K562 (cell line): ENCODE measurements at regions not wholly inside any gene's neighbourhood (a gene's known extent, or its start where the extent isn't known, plus 50 kb on each side); places are given as distances from the start of the nearest gene placed in this dataset.

Source experiments
- ATAC-seq: fragments of 200-7000 bp; cut with Tn5 transposase; 3 replicates; pipeline ENCODE4 v1.9.1; 2020; ENCODE audit warnings: moderate library complexity
- BruUV-seq: library from RNA; stranded (reverse); fragments of 400-500 nt; replicated peaks from 2 replicates; lab custom pipeline; 2021; lab: Mats Ljungman, UMichigan
- CTCF ChIA-PET: fragments of 300-600 bp; formaldehyde crosslinking; extraction: SDS; loops from one replicate; lab custom pipeline; 2021; ENCODE audit warnings: low intra/inter-chr PET ratio; lab: Yijun Ruan, JAX
- POLR2A ChIA-PET: fragments of 300-600, 350-650 bp; sonication (Branson Sonifier 250); formaldehyde crosslinking; extraction: SDS; loops from one replicate; lab custom pipeline; 2021; ENCODE audit warnings: antibody characterized with exemption, inconsistent platforms; lab: Yijun Ruan, JAX
- DNase-seq, 4 experiments: peaks; one replicate each; pipeline versions ENCODE4 v3.0.0 to v3.0.0-alpha.2; 2011 to 2018; ENCODE audit warnings: low spot score in 3 of 4, mixed read lengths in 3 of 4; ENCODE audit errors: extremely low read depth in 1 of 4
- FAIRE-seq: peaks from 2 replicates; lab custom pipeline; 2011; peaks lifted over from hg19 to GRCh38; lab: Jason Lieb, UNC
- H2AFZ ChIP-seq: 2 replicates; pipeline ENCODE4 v1.6.0; 2011; ENCODE audit warnings: low read depth, low read length, control low read depth, inconsistent platforms
- H3K27ac ChIP-seq: fragments of 200-600 bp; 3 replicates; pipeline ENCODE4 v1.8.0; 2011; ENCODE audit warnings: low read depth, mild to moderate bottlenecking, control low read depth, inconsistent platforms, low read length, moderate library complexity, mixed read lengths; ENCODE audit errors: extremely low read depth
- H3K27me3 ChIP-seq, 2 experiments: fragments of 300-600 bp in 1 of 2; 2 replicates in 1 of 2; 3 replicates in 1 of 2; pipeline versions ENCODE4 v1.6.0 to v1.8.0; 2011; ENCODE audit warnings: inconsistent platforms in 2 of 2, low read length in 2 of 2, mild to moderate bottlenecking in 1 of 2, mixed read lengths in 1 of 2, moderate library complexity in 1 of 2; ENCODE audit not compliant: control insufficient read depth in 2 of 2, insufficient read depth in 2 of 2
- H3K36me3 ChIP-seq: fragments of 300-600 bp; 3 replicates; pipeline ENCODE4 v1.8.0; 2011; ENCODE audit warnings: mild to moderate bottlenecking, low read length, inconsistent platforms; ENCODE audit not compliant: control insufficient read depth, insufficient read depth
- H3K4me1 ChIP-seq, 2 experiments: fragments of 200-600 bp in 1 of 2; replicated peaks in 1 of 2; 2 replicates in 1 of 2; 3 replicates in 1 of 2; pipeline versions ENCODE4 v1.5.1 to v1.8.0; 2011; ENCODE audit warnings: inconsistent platforms in 2 of 2, low read length in 2 of 2, mild to moderate bottlenecking in 1 of 2, mixed read lengths in 1 of 2, moderate library complexity in 1 of 2; ENCODE audit not compliant: control insufficient read depth in 2 of 2, insufficient read depth in 2 of 2
- H3K4me2 ChIP-seq: 2 replicates; pipeline ENCODE4 v1.6.1; 2011; ENCODE audit warnings: low read length, control low read depth, inconsistent platforms, mixed read lengths; ENCODE audit not compliant: insufficient read depth
- H3K4me3 ChIP-seq: fragments of 200-600 bp; sonication (generic), shearing (Covaris generic); 2 replicates; pipeline ENCODE4 v1.5.1; 2016; ENCODE audit warnings: control low read depth, inconsistent platforms
- H3K79me2 ChIP-seq: fragments of 200-600 bp; 3 replicates; pipeline ENCODE4 v1.8.0; 2011; ENCODE audit warnings: low read length, inconsistent platforms; ENCODE audit not compliant: control insufficient read depth, insufficient read depth
- H3K9ac ChIP-seq, 2 experiments: 2 replicates each; pipeline versions ENCODE4 v1.6.0 to v1.6.1; 2011; ENCODE audit warnings: low read depth in 2 of 2, low read length in 2 of 2, control low read depth in 1 of 2, inconsistent platforms in 1 of 2, mild to moderate bottlenecking in 1 of 2, mixed read lengths in 1 of 2; ENCODE audit not compliant: insufficient read depth in 1 of 2
- H3K9me1 ChIP-seq: one replicate; pipeline ENCODE4 v1.6.0; 2011; ENCODE audit warnings: inconsistent platforms, mild to moderate bottlenecking, low read length, moderate library complexity; ENCODE audit not compliant: control insufficient read depth, insufficient read depth
- H3K9me3 ChIP-seq: replicated peaks from 2 replicates; pipeline ENCODE4 v1.5.1; 2011; ENCODE audit warnings: low read depth, low read length, inconsistent platforms; ENCODE audit not compliant: control insufficient read depth, insufficient read depth
- H4K20me1 ChIP-seq: replicated peaks from 2 replicates; pipeline ENCODE4 v1.6.1; 2011; ENCODE audit warnings: low read length, inconsistent platforms, mixed read lengths; ENCODE audit not compliant: control insufficient read depth, insufficient read depth
- CTBP1 ChIP-seq: fragments of 450-650 bp; IDR thresholded peaks from 2 replicates; pipeline ENCODE4 v1.6.1; 2016; ENCODE audit warnings: borderline replicate concordance
- DIDO1 ChIP-seq: fragments of 450-650 bp; IDR thresholded peaks from 2 replicates; pipeline ENCODE4 v1.6.1; 2016; ENCODE audit warnings: low read depth, missing biosample characterization, missing genetic modification characterization
- GABPA ChIP-seq: fragments of 200-800 bp; sonication (Bioruptor generic); conservative IDR thresholded peaks from 2 replicates; pipeline ENCODE4 v1.6.1; 2016; ENCODE audit warnings: low read depth, missing genetic modification characterization, missing compliant biosample characterization
- GABPB2 ChIP-seq: fragments of 250-450 bp; sonication (Bioruptor Pico); conservative IDR thresholded peaks from 2 replicates; pipeline ENCODE4 v1.5.1; 2021; ENCODE audit warnings: mild to moderate bottlenecking
- IFI16 ChIP-seq: fragments of 250-450 bp; sonication (Bioruptor Pico); IDR thresholded peaks from 2 replicates; pipeline ENCODE4 v2.1.2; 2022; ENCODE audit warnings: mild to moderate bottlenecking, inconsistent platforms
- NR3C1 ChIP-seq: sonication (generic); formaldehyde crosslinking; IDR thresholded peaks from 2 replicates; pipeline ENCODE4 v1.8.1; 2022; ENCODE audit warnings: missing genetic modification reagents
- NRF1 ChIP-seq, 2 experiments: fragments of 450-650 bp; IDR thresholded peaks in 1 of 2; conservative IDR thresholded peaks in 1 of 2; 2 replicates each; pipeline ENCODE4 v1.6.1; 2014; ENCODE audit warnings: mild to moderate bottlenecking in 2 of 2
- POLR2AphosphoS5 ChIP-seq: IDR thresholded peaks from 2 replicates; pipeline ENCODE4 v1.6.1; 2011; ENCODE audit warnings: mild to moderate bottlenecking, low read depth, low read length, moderate library complexity; ENCODE audit not compliant: control insufficient read depth, insufficient read depth
- SAFB ChIP-seq: fragments of 200-400 bp; formaldehyde crosslinking; IDR thresholded peaks from 2 replicates; pipeline ENCODE4 v1.6.1; 2017; ENCODE audit warnings: low read depth, low read length, borderline replicate concordance
- SOX6 ChIP-seq: fragments of 450-650 bp; IDR thresholded peaks from 2 replicates; pipeline ENCODE4 v1.6.1; 2014; ENCODE audit warnings: mild to moderate bottlenecking
- TAF1 ChIP-seq: IDR thresholded peaks from 2 replicates; pipeline ENCODE4 v1.6.1; 2011; ENCODE audit warnings: mild to moderate bottlenecking, low read length, moderate library complexity; ENCODE audit not compliant: insufficient read depth, control insufficient read depth, severe bottlenecking; ENCODE audit errors: extremely low read depth
- WHSC1 ChIP-seq: IDR thresholded peaks from one replicate; pipeline ENCODE4 v1.6.1; 2012; ENCODE audit warnings: low read length, control low read depth, inconsistent platforms
- WGBS: fragments of 100-300 bp; shearing (Covaris generic); methylation state at CpG from one replicate; pipeline ENCODE4 v1.1.6; 2016; ENCODE audit warnings: low coverage, mixed read lengths; ENCODE audit not compliant: insufficient coverage; ENCODE audit errors: missing lambda C conversion rate; 5-methylcytosine and 5-hydroxymethylcytosine counted together
- in situ Hi-C: fragments of 300-500 bp; cut with MboI; formaldehyde crosslinking; loops from 4 replicates; pipeline ENCODE4 v1.15.0; 2018; ENCODE audit warnings: inconsistent platforms, mixed read lengths
- intact Hi-C: fragments of 100-400 bp; cut with micrococcal nuclease; formaldehyde crosslinking; loops from 2 replicates; pipeline ENCODE4 v1.14.2; 2022
- TF ChIP-seq, protein P1 (sequence below): sonication (generic); formaldehyde crosslinking; IDR thresholded peaks from 2 replicates; pipeline ENCODE4 v1.8.0; 2022; ENCODE audit warnings: mild to moderate bottlenecking, missing genetic modification reagents
- TF ChIP-seq, protein P2 (sequence below): sonication (generic); formaldehyde crosslinking; IDR thresholded peaks from 2 replicates; pipeline ENCODE4 v1.8.1; 2023; ENCODE audit warnings: mild to moderate bottlenecking, missing genetic modification reagents

DNA sequence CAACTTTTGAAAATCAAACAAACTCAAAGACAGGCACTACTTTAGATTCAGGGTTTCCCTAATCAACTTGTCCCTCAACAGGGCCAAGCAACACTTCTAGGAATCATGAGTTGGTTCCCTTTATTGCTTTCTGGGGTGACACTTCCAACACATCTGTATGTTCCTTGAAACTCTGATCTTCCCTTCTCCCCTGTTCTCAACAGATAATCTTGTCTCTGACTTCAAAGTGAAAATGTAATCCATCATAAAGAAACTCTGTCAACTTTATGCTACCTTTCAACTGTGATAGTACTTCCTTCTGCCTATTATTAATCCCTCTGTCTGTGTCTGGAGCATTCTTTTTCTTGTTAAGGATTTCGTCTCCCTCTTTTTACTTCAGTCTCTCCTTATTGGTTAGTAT lies 250.1 kb upstream of the MEF2C start (continued):
- TF ChIP-seq CTBP1 (peak; percentile 38; the same call in 1 of the 2 replicates), SOX6 (peak; percentile 82), POLR2AphosphoS5 (0 out of 2 replicates have a peak, but pooled peaks have one; percentile 34), DIDO1 (tag) (no peak)

DNA sequence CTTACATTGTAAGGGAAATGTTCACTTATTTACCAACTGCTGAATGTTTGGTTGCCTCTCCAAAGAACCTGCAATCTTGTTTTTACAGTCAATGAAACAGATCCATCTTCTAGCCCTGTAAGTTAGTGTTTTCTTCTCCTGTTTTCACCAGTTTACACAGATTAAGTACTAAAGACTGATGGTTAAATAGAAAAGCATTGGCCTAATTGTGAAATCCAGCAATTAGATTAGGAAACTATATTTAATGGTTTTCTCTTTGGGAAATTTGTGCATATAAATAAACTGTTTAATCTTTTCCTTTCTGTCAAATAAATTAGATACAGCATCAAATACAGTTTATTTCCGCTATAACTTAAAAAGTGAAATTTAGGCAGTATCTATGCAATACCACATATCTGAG lies 247.9 kb upstream of the MEF2C start:
- no peak for ATAC-seq
- Histone ChIP-seq H3K36me3 (no peaks in the 10 kb centered on the region), H3K79me2 (no peaks in the 10 kb centered on the region), H3K27ac (no peak overlapping the region), H3K9me3 (no peaks in the 10 kb centered on the region), H4K20me1 (no peaks in the 10 kb centered on the region), H3K4me3 (no peak overlapping the region), H3K4me1 (peaks cover 4 to 56% of the 10 kb centered on the region in 2 experiments; a peak in 4 of 5 replicates), H3K9ac (no peak overlapping the region), H3K9me1 (no peaks in the 10 kb centered on the region), H3K27me3 (no peaks in the 10 kb centered on the region), H2AFZ (peak overlapping the region; percentile 61), H3K4me2 (no peak overlapping the region; the same call in 1 of the 2 replicates)
- WGBS = 50% methylated on average over 1 of the region's 1 CpG
- POLR2A ChIA-PET = no interaction called here
- DNase-seq = no peak
- in situ Hi-C loops (no loop called here), intact Hi-C loops (no loop called here)
- no TSS peak for BruUV-seq
- CTCF ChIA-PET = no interaction called here
- FAIRE-seq = no peak
- TF ChIP-seq WHSC1 (no peak), GABPA (tag) (no peak), GABPB2 (CRISPR knock-in tag) (no peak), NRF1 (conservative IDR thresholded peaks at IDR 0.05 in 1 of 2, IDR thresholded peaks at IDR 0.05 in 1 of 2) (no peak), IFI16 (CRISPR knock-in tag) (no peak), TAF1 (no peak), SAFB (no peak), NR3C1 (CRISPR knock-in tag) (no peak), DIDO1 (tag) (no peak)
- TF ChIP-seq, protein P1, sequence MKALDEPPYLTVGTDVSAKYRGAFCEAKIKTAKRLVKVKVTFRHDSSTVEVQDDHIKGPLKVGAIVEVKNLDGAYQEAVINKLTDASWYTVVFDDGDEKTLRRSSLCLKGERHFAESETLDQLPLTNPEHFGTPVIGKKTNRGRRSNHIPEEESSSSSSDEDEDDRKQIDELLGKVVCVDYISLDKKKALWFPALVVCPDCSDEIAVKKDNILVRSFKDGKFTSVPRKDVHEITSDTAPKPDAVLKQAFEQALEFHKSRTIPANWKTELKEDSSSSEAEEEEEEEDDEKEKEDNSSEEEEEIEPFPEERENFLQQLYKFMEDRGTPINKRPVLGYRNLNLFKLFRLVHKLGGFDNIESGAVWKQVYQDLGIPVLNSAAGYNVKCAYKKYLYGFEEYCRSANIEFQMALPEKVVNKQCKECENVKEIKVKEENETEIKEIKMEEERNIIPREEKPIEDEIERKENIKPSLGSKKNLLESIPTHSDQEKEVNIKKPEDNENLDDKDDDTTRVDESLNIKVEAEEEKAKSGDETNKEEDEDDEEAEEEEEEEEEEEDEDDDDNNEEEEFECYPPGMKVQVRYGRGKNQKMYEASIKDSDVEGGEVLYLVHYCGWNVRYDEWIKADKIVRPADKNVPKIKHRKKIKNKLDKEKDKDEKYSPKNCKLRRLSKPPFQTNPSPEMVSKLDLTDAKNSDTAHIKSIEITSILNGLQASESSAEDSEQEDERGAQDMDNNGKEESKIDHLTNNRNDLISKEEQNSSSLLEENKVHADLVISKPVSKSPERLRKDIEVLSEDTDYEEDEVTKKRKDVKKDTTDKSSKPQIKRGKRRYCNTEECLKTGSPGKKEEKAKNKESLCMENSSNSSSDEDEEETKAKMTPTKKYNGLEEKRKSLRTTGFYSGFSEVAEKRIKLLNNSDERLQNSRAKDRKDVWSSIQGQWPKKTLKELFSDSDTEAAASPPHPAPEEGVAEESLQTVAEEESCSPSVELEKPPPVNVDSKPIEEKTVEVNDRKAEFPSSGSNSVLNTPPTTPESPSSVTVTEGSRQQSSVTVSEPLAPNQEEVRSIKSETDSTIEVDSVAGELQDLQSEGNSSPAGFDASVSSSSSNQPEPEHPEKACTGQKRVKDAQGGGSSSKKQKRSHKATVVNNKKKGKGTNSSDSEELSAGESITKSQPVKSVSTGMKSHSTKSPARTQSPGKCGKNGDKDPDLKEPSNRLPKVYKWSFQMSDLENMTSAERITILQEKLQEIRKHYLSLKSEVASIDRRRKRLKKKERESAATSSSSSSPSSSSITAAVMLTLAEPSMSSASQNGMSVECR (CRISPR knock-in tag) = no peak
- TF ChIP-seq, protein P2, sequence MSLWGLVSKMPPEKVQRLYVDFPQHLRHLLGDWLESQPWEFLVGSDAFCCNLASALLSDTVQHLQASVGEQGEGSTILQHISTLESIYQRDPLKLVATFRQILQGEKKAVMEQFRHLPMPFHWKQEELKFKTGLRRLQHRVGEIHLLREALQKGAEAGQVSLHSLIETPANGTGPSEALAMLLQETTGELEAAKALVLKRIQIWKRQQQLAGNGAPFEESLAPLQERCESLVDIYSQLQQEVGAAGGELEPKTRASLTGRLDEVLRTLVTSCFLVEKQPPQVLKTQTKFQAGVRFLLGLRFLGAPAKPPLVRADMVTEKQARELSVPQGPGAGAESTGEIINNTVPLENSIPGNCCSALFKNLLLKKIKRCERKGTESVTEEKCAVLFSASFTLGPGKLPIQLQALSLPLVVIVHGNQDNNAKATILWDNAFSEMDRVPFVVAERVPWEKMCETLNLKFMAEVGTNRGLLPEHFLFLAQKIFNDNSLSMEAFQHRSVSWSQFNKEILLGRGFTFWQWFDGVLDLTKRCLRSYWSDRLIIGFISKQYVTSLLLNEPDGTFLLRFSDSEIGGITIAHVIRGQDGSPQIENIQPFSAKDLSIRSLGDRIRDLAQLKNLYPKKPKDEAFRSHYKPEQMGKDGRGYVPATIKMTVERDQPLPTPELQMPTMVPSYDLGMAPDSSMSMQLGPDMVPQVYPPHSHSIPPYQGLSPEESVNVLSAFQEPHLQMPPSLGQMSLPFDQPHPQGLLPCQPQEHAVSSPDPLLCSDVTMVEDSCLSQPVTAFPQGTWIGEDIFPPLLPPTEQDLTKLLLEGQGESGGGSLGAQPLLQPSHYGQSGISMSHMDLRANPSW (CRISPR knock-in tag) = no peak
